Muscle of leg (tissue), 3 donors: ENCODE measurements at regions not wholly inside any gene's neighbourhood (a gene's known extent, or its start where the extent isn't known, plus 50 kb on each side); places are given as distances from the start of the nearest gene placed in this dataset.

Source experiments
- DNase-seq: peaks from one replicate; pipeline ENCODE4 v3.0.0; 2013
- H3K27ac ChIP-seq: one replicate; pipeline ENCODE4 v1.5.1; 2013; ENCODE audit warnings: mild to moderate bottlenecking, low read length, control low read depth
- H3K27me3 ChIP-seq: one replicate; pipeline ENCODE4 v1.6.1; 2013; ENCODE audit warnings: low read length; ENCODE audit not compliant: control insufficient read depth, insufficient read depth
- H3K36me3 ChIP-seq: one replicate; pipeline ENCODE4 v1.6.1; 2013; ENCODE audit warnings: low read length; ENCODE audit not compliant: control insufficient read depth, insufficient read depth
- H3K4me1 ChIP-seq: one replicate; pipeline ENCODE4 v1.6.1; 2013; ENCODE audit warnings: low read length; ENCODE audit not compliant: control insufficient read depth, insufficient read depth
- H3K4me3 ChIP-seq: one replicate; pipeline ENCODE4 v1.5.1; 2013; ENCODE audit warnings: low read length, control low read depth
- H3K9me3 ChIP-seq: replicated peaks from 2 replicates; pipeline ENCODE4 v1.6.1; 2013; ENCODE audit warnings: low read depth, low read length; ENCODE audit not compliant: control insufficient read depth
- WGBS: methylation state at CpG from one replicate; pipeline ENCODE4 v1.1.5; 2013; ENCODE audit warnings: missing lambda C conversion rate; ENCODE audit not compliant: insufficient coverage; 5-methylcytosine and 5-hydroxymethylcytosine counted together

GRCh38 chr15:61501815-61502389 lies 272.8 kb upstream of the RORA start:
- no peak for DNase-seq
- no peaks in the 10 kb centered on the region for H3K36me3 ChIP-seq

GRCh38 chr15:61500951-61501620 lies 272.0 kb upstream of the RORA start:
- peaks cover 4% of the 10 kb centered on the region for H3K27me3 ChIP-seq
- 88% methylated on average over 6 of the region's 9 CpGs for WGBS
- H3K4me1 ChIP-seq, result no peaks in the 10 kb centered on the region
- H3K9me3 ChIP-seq, result no peaks in the 10 kb centered on the region
- H3K27ac ChIP-seq, result no peak overlapping the region
- no peak for DNase-seq
- no peak overlapping the region for H3K4me3 ChIP-seq
- no peaks in the 10 kb centered on the region for H3K36me3 ChIP-seq

More at GRCh38 chr15:61501815-61502389, 272.8 kb upstream of the RORA start:
- H3K27me3 ChIP-seq, result peaks cover 2% of the 10 kb centered on the region
- H3K27ac ChIP-seq, result no peak overlapping the region
- no peaks in the 10 kb centered on the region for H3K4me1 ChIP-seq
- 48% methylated on average over 10 of the region's 12 CpGs for WGBS
- H3K4me3 ChIP-seq, result no peak overlapping the region
- no peaks in the 10 kb centered on the region for H3K9me3 ChIP-seq

- peaks cover 4% of the 10 kb centered on the region for H3K27me3 ChIP-seq
- H3K36me3 ChIP-seq, result no peaks in the 10 kb centered on the region
- no peak for DNase-seq
- no peaks in the 10 kb centered on the region for H3K9me3 ChIP-seq
- no peaks in the 10 kb centered on the region for H3K4me1 ChIP-seq
- no peak overlapping the region for H3K4me3 ChIP-seq
- no peak overlapping the region for H3K27ac ChIP-seq
These were observed 271.4 kb upstream of the RORA start for GRCh38 chr15:61500523-61500922.

- Histone ChIP-seq H3K4me1 (no peaks in the 10 kb centered on the region), H3K4me3 (no peak overlapping the region), H3K27ac (no peak overlapping the region), H3K36me3 (no peaks in the 10 kb centered on the region), H3K27me3 (peaks cover 4% of the 10 kb centered on the region), H3K9me3 (no peaks in the 10 kb centered on the region)
- WGBS, result no CpG with 5 or more reads among the region's 3 CpGs
- peak; percentile 48 for DNase-seq
These were observed 270.3 kb upstream of the RORA start for GRCh38 chr15:61499376-61499775.

- no peaks in the 10 kb centered on the region for H3K9me3 ChIP-seq
- no CpG with 5 or more reads among the region's 1 CpG for WGBS
- no peak overlapping the region for H3K4me3 ChIP-seq
- no peak overlapping the region for H3K27ac ChIP-seq
- H3K27me3 ChIP-seq, result no peaks in the 10 kb centered on the region
- H3K4me1 ChIP-seq, result no peaks in the 10 kb centered on the region
- no peaks in the 10 kb centered on the region for H3K36me3 ChIP-seq
- no peak for DNase-seq
These were observed 260.5 kb upstream of the RORA start for GRCh38 chr15:61489571-61489970.

GRCh38 chr15:61483599-61483998 lies 254.5 kb upstream of the RORA start:
- H3K27ac ChIP-seq, result no peak overlapping the region
- no peaks in the 10 kb centered on the region for H3K36me3 ChIP-seq
- 100% methylated on average over 4 of the region's 6 CpGs for WGBS
- no peaks in the 10 kb centered on the region for H3K9me3 ChIP-seq
- H3K27me3 ChIP-seq, result peaks cover 3% of the 10 kb centered on the region
- H3K4me1 ChIP-seq, result no peaks in the 10 kb centered on the region
- H3K4me3 ChIP-seq, result no peak overlapping the region
- no peak for DNase-seq

- no peak for DNase-seq
- no peak overlapping the region for H3K4me3 ChIP-seq
- no CpG with 5 or more reads among the region's 1 CpG for WGBS
- H3K27me3 ChIP-seq, result peaks cover 3% of the 10 kb centered on the region
- H3K36me3 ChIP-seq, result no peaks in the 10 kb centered on the region
- H3K4me1 ChIP-seq, result no peaks in the 10 kb centered on the region
- H3K27ac ChIP-seq, result no peak overlapping the region
- H3K9me3 ChIP-seq, result no peaks in the 10 kb centered on the region
These were observed 252.8 kb upstream of the RORA start for GRCh38 chr15:61481886-61482285.

GRCh38 chr15:61480863-61481262 lies 251.8 kb upstream of the RORA start:
- DNase-seq, result no peak
- no peak overlapping the region for H3K4me3 ChIP-seq
- no peaks in the 10 kb centered on the region for H3K9me3 ChIP-seq
- H3K36me3 ChIP-seq, result no peaks in the 10 kb centered on the region
- 60% methylated on average over 2 of the region's 5 CpGs for WGBS
- no peak overlapping the region for H3K27ac ChIP-seq
- H3K27me3 ChIP-seq, result peaks cover 3% of the 10 kb centered on the region
- H3K4me1 ChIP-seq, result no peaks in the 10 kb centered on the region

GRCh38 chr15:61480295-61480694 lies 251.2 kb upstream of the RORA start:
- Histone ChIP-seq H3K27me3 (peaks cover 3% of the 10 kb centered on the region), H3K4me3 (no peak overlapping the region), H3K27ac (no peak overlapping the region), H3K9me3 (no peaks in the 10 kb centered on the region), H3K36me3 (no peaks in the 10 kb centered on the region), H3K4me1 (no peaks in the 10 kb centered on the region)
- DNase-seq, result no peak
- whole genome bisulfite sequencing, result 93% methylated on average over 4 of the region's 5 CpGs

- H3K27ac ChIP-seq, result no peak overlapping the region
- no peak overlapping the region for H3K4me3 ChIP-seq
- H3K9me3 ChIP-seq, result no peaks in the 10 kb centered on the region
- 80% methylated on average over 1 of the region's 2 CpGs for WGBS
- no peaks in the 10 kb centered on the region for H3K36me3 ChIP-seq
- no peaks in the 10 kb centered on the region for H3K4me1 ChIP-seq
- H3K27me3 ChIP-seq, result peaks cover 3% of the 10 kb centered on the region
- DNase-seq, result no peak
These were observed 250.5 kb upstream of the RORA start for GRCh38 chr15:61479613-61480012.

- Histone ChIP-seq H3K9me3 (no peaks in the 10 kb centered on the region), H3K36me3 (no peaks in the 10 kb centered on the region), H3K27me3 (peaks cover 3% of the 10 kb centered on the region), H3K4me1 (no peaks in the 10 kb centered on the region), H3K27ac (no peak overlapping the region), H3K4me3 (no peak overlapping the region)
- WGBS, result no CpG with 5 or more reads among the region's 1 CpG
- no peak for DNase-seq
These were observed 247.6 kb upstream of the RORA start for GRCh38 chr15:61476741-61477140.
